Ishikawa (cell line): ENCODE measurements at regions not wholly inside any gene's neighbourhood (a gene's known extent, or its start where the extent isn't known, plus 50 kb on each side); places are given as distances from the start of the nearest gene placed in this dataset.

ENCODE experiments used
- CEBPB ChIP-seq: IDR thresholded peaks from 2 replicates; pipeline ENCODE4 v1.6.1; 2012
- CREB1 ChIP-seq: IDR thresholded peaks from 2 replicates; pipeline ENCODE4 v1.6.1; 2012; ENCODE audit warnings: low read depth
- EGR1 ChIP-seq: IDR thresholded peaks from 2 replicates; pipeline ENCODE4 v1.6.1; 2012
- EP300 ChIP-seq: IDR thresholded peaks from 2 replicates; pipeline ENCODE4 v1.6.1; 2012; ENCODE audit warnings: borderline replicate concordance
- FOXM1 ChIP-seq: IDR thresholded peaks from 2 replicates; pipeline ENCODE4 v1.6.1; 2012; ENCODE audit warnings: low read depth, borderline replicate concordance
- MAX ChIP-seq: IDR thresholded peaks from 2 replicates; pipeline ENCODE4 v1.6.1; 2012
- NFIC ChIP-seq: IDR thresholded peaks from 2 replicates; pipeline ENCODE4 v1.6.1; 2012
- RAD21 ChIP-seq: IDR thresholded peaks from 2 replicates; pipeline ENCODE4 v1.6.1; 2012; ENCODE audit warnings: low read depth
- TAF1 ChIP-seq: IDR thresholded peaks from 2 replicates; pipeline ENCODE4 v1.6.1; 2012; ENCODE audit warnings: low read depth, mild to moderate bottlenecking
- TCF12 ChIP-seq: IDR thresholded peaks from 2 replicates; pipeline ENCODE4 v1.6.1; 2012; ENCODE audit warnings: low read depth
- TEAD4 ChIP-seq: IDR thresholded peaks from 2 replicates; pipeline ENCODE4 v1.6.1; 2012
- YY1 ChIP-seq: IDR thresholded peaks from 2 replicates; pipeline ENCODE4 v1.6.1; 2012; ENCODE audit warnings: low read depth
- ZBTB7A ChIP-seq: IDR thresholded peaks from 2 replicates; pipeline ENCODE4 v1.6.1; 2012; ENCODE audit warnings: low read depth
- TF ChIP-seq, protein P1 (sequence below): IDR thresholded peaks from 2 replicates; pipeline ENCODE4 v1.6.1; 2012
- TF ChIP-seq, protein P2 (sequence below): IDR thresholded peaks from 2 replicates; pipeline ENCODE4 v1.6.1; 2012; ENCODE audit warnings: low read depth, mild to moderate bottlenecking

DNA sequence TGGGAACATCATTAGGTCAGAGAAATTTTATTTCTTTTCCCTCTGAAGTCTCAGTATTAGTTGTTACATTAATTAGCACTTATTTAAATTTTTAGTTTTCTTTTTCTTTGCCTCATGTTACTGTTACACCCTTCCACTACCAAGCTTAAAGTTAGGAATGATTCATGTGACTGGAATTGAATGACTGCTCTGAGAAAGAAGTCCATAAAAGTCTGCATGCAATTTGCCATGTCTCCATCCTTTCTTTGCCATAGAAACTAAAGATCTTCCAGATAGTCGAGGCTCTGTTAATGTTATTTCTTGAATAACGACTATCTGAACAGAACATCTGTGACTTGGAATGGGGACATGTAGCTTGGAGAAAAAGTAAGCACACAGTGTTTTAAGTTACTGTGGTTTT, 1269.8 kb upstream of the PIK3C3 start:
- TF ChIP-seq NFIC, result no peak
- no peak for TF ChIP-seq EP300
- TF ChIP-seq CREB1, result no peak
- TF ChIP-seq MAX, result no peak
- TF ChIP-seq FOXM1, result no peak
- TF ChIP-seq CEBPB, result no peak
- TF ChIP-seq, protein P1, sequence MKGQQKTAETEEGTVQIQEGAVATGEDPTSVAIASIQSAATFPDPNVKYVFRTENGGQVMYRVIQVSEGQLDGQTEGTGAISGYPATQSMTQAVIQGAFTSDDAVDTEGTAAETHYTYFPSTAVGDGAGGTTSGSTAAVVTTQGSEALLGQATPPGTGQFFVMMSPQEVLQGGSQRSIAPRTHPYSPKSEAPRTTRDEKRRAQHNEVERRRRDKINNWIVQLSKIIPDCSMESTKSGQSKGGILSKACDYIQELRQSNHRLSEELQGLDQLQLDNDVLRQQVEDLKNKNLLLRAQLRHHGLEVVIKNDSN, result no peak
- no peak for TF ChIP-seq YY1
- TF ChIP-seq EGR1, result no peak
- no peak for TF ChIP-seq TEAD4
- TF ChIP-seq RAD21, result no peak

- TF ChIP-seq TCF12 (no peak), MAX (no peak), CEBPB (no peak), RAD21 (no peak), TEAD4 (no peak)
Measured at GRCh38 chr18:40678318-40678717, 1276.7 kb upstream of the PIK3C3 start.

DNA sequence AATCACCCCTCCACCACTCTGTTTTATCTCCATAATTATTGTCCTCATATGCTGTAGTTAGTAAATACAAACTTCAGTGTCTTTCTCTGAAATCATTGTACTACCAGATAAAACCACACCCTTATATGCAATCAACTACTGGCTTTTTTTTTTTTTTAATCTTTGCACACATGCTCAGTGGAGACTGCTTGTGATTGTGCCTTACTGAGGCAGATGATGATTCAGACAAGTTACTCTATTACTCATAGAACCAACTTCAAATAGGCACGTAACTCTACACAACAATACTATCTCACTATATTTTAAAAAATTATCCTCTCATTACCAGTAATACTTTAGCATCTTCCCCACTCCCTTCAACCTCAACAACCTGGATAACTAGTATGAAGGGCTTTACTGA, 1278.4 kb upstream of the PIK3C3 start:
- TF ChIP-seq, protein P1, result no peak
- TF ChIP-seq TCF12 (no peak), EGR1 (no peak), EP300 (no peak), ZBTB7A (no peak), FOXM1 (no peak), CREB1 (no peak)
- TF ChIP-seq, protein P2, sequence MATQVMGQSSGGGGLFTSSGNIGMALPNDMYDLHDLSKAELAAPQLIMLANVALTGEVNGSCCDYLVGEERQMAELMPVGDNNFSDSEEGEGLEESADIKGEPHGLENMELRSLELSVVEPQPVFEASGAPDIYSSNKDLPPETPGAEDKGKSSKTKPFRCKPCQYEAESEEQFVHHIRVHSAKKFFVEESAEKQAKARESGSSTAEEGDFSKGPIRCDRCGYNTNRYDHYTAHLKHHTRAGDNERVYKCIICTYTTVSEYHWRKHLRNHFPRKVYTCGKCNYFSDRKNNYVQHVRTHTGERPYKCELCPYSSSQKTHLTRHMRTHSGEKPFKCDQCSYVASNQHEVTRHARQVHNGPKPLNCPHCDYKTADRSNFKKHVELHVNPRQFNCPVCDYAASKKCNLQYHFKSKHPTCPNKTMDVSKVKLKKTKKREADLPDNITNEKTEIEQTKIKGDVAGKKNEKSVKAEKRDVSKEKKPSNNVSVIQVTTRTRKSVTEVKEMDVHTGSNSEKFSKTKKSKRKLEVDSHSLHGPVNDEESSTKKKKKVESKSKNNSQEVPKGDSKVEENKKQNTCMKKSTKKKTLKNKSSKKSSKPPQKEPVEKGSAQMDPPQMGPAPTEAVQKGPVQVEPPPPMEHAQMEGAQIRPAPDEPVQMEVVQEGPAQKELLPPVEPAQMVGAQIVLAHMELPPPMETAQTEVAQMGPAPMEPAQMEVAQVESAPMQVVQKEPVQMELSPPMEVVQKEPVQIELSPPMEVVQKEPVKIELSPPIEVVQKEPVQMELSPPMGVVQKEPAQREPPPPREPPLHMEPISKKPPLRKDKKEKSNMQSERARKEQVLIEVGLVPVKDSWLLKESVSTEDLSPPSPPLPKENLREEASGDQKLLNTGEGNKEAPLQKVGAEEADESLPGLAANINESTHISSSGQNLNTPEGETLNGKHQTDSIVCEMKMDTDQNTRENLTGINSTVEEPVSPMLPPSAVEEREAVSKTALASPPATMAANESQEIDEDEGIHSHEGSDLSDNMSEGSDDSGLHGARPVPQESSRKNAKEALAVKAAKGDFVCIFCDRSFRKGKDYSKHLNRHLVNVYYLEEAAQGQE, result no peak

GRCh38 chr18:40673150-40673549, 1281.9 kb upstream of the PIK3C3 start:
- TF ChIP-seq TEAD4 (no peak), CREB1 (no peak), MAX (no peak), CEBPB (no peak), TAF1 (no peak), YY1 (no peak), EP300 (no peak), FOXM1 (no peak), RAD21 (no peak), TCF12 (no peak), NFIC (no peak), ZBTB7A (no peak), EGR1 (no peak)
- TF ChIP-seq, protein P1, result no peak
- TF ChIP-seq, protein P2, result no peak

DNA sequence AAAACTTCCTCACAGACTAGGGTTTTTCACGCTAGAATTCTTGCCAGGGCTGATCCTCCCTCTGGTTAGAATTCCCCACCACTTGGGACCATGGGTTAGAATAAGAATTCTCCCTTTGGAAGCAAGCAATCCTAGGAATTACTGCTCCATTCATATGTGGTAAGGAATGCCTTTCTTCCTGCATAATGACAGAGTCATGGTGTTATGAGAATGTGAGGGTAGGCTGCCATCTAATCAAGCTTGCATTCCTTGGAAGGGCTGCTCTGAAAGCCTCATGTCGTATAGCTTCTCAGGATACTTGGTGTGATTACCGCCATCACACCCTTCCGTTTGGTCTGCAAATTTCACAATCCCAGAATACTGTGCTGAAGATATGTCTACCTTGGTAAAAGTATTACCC, 1282.4 kb upstream of the PIK3C3 start:
- no peak for TF ChIP-seq CREB1
- TF ChIP-seq, protein P1, result no peak
- no peak for TF ChIP-seq NFIC
- no peak for TF ChIP-seq RAD21
- no peak for TF ChIP-seq YY1
- TF ChIP-seq EGR1, result no peak
- no peak for TF ChIP-seq TAF1
- TF ChIP-seq ZBTB7A, result no peak
- no peak for TF ChIP-seq EP300
- TF ChIP-seq TEAD4, result no peak
- TF ChIP-seq CEBPB, result no peak
- TF ChIP-seq MAX, result no peak
- TF ChIP-seq, protein P2, result no peak
- no peak for TF ChIP-seq FOXM1
- TF ChIP-seq TCF12, result no peak
